ENCODE measurements at regions not wholly inside any gene's neighbourhood (a gene's known extent, or its start where the extent isn't known, plus 50 kb on each side); places are given as distances from the start of the nearest gene placed in this dataset.

DNA sequence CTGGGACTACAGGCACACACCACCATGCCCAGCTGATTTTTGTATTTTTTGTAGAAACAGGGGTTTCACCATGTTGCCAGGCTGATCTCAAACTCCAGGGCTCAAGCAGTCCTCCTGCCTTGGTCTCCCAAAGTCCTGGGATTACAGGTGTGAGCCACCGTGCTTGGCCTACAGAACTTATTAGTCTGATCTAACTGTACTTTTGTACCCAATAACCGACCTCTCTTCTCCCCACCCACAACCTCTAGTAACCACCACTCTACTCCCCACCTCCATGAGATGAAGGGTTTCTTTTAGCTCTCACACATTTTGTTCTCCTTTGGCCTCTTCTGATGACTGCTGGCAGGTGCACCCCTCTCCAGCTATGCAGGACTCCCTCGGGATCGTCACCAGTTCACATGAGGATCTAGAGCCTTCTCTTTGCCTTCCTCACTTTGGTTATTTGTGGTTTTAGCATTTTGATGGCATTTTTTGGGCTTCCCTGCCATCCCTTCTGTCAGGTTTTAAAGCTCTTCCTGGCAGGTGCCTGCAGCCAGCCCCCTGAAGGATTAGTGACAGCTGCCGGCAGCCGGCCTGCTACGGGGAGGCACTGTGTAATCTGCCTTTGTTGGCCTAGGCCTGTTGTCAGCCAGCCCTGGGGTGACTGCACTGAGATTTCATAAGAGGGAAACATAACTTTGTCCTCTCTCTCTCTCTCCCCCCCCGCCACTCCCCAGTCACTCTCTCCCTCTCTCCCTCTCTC is 99.8 kb upstream of the ATP1A1 start:
- no peaks in the 10 kb centered on the region; a peak in 1 of 5 replicates for H3K4me1 ChIP-seq (replicated peaks in 1 of 2; ENCODE audit: control insufficient read depth in 2 of 2, insufficient read depth in 2 of 2, low read length in 2 of 2)
- no peak overlapping the region for H3K9ac ChIP-seq (ENCODE audit: insufficient read depth in 1 of 2, low read depth in 2 of 2, low read length in 2 of 2)
- ChIA-PET CTCF (ENCODE audit: low intra/inter-chr PET ratio) (no interaction called here), POLR2A (interaction anchor here (0.6 to 0.7 kb wide), 3 partner anchors 218 to 743 kb away, joined by 3 to 4 read pairs (median 4); no protein-coding TSS in a partner anchor)
- H3K36me3 ChIP-seq (ENCODE audit: control insufficient read depth, insufficient read depth, low read length): no peaks in the 10 kb centered on the region
- under 1% methylated on average over 8 of the region's 8 CpGs for WGBS (ENCODE audit: insufficient coverage, low coverage, missing lambda C conversion rate)
- BruUV-seq (replicated peaks): no TSS peak
- H4K20me1 ChIP-seq (replicated peaks; ENCODE audit: control insufficient read depth, insufficient read depth, low read length): no peaks in the 10 kb centered on the region
- H3K9me1 ChIP-seq (ENCODE audit: control insufficient read depth, insufficient read depth, low read length): no peaks in the 10 kb centered on the region
- H3K4me2 ChIP-seq (ENCODE audit: insufficient read depth, low read length): no peak overlapping the region
- intact Hi-C loops (cut with micrococcal nuclease): no loop called here
- ATAC-seq (no peak), DNase-seq (ENCODE audit: extremely low read depth in 1 of 4, low spot score in 3 of 4) (no peak), FAIRE-seq (no peak)
- H3K27ac ChIP-seq (ENCODE audit: extremely low read depth, low read depth, low read length): no peak overlapping the region
- in situ Hi-C loops (cut with MboI): no loop called here
- H3K4me3 ChIP-seq: no peak overlapping the region
- H3K27me3 ChIP-seq (ENCODE audit: control insufficient read depth in 2 of 2, insufficient read depth in 2 of 2, low read length in 2 of 2): peaks cover 6 to 24% of the 10 kb centered on the region in 2 experiments; a peak in 3 of 5 replicates
- no peaks in the 10 kb centered on the region for H3K9me3 ChIP-seq (replicated peaks; ENCODE audit: control insufficient read depth, insufficient read depth, low read depth, low read length)
- H3K79me2 ChIP-seq (ENCODE audit: control insufficient read depth, insufficient read depth, low read length): no peaks in the 10 kb centered on the region
- H2AFZ ChIP-seq (ENCODE audit: low read depth, low read length): no peak overlapping the region
- TF ChIP-seq ZNF644 (tag; IDR thresholded peaks at IDR 0.05; ENCODE audit: low read depth) (no peak), ZNF778 (CRISPR knock-in tag; IDR thresholded peaks at IDR 0.05) (no peak), FOXP1 (CRISPR knock-in tag; IDR thresholded peaks at IDR 0.05) (no peak), TRIM28 (IDR thresholded peaks at IDR 0.05) (no peak), ZNF316 (IDR thresholded peaks at IDR 0.05) (no peak), MCM5 (IDR thresholded peaks at IDR 0.05; ENCODE audit: low read depth) (no peak), KAT7 (CRISPR knock-in tag; IDR thresholded peaks at IDR 0.05; ENCODE audit: borderline replicate concordance) (no peak), NCOR1 (IDR thresholded peaks at IDR 0.05) (no peak)
- TF ChIP-seq, protein P1, sequence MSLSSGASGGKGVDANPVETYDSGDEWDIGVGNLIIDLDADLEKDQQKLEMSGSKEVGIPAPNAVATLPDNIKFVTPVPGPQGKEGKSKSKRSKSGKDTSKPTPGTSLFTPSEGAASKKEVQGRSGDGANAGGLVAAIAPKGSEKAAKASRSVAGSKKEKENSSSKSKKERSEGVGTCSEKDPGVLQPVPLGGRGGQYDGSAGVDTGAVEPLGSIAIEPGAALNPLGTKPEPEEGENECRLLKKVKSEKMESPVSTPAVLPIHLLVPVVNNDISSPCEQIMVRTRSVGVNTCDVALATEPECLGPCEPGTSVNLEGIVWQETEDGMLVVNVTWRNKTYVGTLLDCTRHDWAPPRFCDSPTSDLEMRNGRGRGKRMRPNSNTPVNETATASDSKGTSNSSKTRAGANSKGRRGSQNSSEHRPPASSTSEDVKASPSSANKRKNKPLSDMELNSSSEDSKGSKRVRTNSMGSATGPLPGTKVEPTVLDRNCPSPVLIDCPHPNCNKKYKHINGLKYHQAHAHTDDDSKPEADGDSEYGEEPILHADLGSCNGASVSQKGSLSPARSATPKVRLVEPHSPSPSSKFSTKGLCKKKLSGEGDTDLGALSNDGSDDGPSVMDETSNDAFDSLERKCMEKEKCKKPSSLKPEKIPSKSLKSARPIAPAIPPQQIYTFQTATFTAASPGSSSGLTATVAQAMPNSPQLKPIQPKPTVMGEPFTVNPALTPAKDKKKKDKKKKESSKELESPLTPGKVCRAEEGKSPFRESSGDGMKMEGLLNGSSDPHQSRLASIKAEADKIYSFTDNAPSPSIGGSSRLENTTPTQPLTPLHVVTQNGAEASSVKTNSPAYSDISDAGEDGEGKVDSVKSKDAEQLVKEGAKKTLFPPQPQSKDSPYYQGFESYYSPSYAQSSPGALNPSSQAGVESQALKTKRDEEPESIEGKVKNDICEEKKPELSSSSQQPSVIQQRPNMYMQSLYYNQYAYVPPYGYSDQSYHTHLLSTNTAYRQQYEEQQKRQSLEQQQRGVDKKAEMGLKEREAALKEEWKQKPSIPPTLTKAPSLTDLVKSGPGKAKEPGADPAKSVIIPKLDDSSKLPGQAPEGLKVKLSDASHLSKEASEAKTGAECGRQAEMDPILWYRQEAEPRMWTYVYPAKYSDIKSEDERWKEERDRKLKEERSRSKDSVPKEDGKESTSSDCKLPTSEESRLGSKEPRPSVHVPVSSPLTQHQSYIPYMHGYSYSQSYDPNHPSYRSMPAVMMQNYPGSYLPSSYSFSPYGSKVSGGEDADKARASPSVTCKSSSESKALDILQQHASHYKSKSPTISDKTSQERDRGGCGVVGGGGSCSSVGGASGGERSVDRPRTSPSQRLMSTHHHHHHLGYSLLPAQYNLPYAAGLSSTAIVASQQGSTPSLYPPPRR (CRISPR knock-in tag; IDR thresholded peaks at IDR 0.05; ENCODE audit: borderline replicate concordance): no peak
- TF ChIP-seq, protein P2, sequence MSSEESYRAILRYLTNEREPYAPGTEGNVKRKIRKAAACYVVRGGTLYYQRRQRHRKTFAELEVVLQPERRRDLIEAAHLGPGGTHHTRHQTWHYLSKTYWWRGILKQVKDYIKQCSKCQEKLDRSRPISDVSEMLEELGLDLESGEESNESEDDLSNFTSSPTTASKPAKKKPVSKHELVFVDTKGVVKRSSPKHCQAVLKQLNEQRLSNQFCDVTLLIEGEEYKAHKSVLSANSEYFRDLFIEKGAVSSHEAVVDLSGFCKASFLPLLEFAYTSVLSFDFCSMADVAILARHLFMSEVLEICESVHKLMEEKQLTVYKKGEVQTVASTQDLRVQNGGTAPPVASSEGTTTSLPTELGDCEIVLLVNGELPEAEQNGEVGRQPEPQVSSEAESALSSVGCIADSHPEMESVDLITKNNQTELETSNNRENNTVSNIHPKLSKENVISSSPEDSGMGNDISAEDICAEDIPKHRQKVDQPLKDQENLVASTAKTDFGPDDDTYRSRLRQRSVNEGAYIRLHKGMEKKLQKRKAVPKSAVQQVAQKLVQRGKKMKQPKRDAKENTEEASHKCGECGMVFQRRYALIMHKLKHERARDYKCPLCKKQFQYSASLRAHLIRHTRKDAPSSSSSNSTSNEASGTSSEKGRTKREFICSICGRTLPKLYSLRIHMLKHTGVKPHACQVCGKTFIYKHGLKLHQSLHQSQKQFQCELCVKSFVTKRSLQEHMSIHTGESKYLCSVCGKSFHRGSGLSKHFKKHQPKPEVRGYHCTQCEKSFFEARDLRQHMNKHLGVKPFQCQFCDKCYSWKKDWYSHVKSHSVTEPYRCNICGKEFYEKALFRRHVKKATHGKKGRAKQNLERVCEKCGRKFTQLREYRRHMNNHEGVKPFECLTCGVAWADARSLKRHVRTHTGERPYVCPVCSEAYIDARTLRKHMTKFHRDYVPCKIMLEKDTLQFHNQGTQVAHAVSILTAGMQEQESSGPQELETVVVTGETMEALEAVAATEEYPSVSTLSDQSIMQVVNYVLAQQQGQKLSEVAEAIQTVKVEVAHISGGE (CRISPR knock-in tag; IDR thresholded peaks at IDR 0.05): no peak
- TF ChIP-seq, protein P3, sequence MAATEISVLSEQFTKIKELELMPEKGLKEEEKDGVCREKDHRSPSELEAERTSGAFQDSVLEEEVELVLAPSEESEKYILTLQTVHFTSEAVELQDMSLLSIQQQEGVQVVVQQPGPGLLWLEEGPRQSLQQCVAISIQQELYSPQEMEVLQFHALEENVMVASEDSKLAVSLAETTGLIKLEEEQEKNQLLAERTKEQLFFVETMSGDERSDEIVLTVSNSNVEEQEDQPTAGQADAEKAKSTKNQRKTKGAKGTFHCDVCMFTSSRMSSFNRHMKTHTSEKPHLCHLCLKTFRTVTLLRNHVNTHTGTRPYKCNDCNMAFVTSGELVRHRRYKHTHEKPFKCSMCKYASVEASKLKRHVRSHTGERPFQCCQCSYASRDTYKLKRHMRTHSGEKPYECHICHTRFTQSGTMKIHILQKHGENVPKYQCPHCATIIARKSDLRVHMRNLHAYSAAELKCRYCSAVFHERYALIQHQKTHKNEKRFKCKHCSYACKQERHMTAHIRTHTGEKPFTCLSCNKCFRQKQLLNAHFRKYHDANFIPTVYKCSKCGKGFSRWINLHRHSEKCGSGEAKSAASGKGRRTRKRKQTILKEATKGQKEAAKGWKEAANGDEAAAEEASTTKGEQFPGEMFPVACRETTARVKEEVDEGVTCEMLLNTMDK (IDR thresholded peaks at IDR 0.05; ENCODE audit: borderline replicate concordance, insufficient read depth, low read depth, low read length, poor library complexity, severe bottlenecking): no peak

All from K562 (cell line).